ENCODE measurements at regions not wholly inside any gene's neighbourhood (a gene's known extent, or its start where the extent isn't known, plus 50 kb on each side); places are given as distances from the start of the nearest gene placed in this dataset.

DNA sequence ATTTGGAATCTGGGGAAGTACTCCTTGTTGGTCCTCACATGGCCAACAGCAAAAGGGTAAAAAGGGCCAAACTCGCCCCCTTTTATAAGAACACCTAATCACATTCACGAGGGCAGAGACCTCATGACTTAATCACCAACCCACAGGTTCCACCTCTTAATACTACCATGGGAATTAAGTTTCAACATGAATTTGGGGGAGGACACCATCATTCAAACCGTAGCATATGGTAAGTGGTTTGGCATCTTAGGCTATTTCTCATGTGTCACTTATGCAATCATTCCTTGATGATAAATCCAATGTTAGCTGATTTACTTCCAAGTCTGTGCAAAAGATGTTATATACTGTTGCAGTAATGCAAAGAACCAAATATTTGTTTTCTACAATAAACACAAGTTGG, 302.9 kb upstream of the FAM241A start:
- Histone ChIP-seq H2BK5ac (ENCODE audit: low read depth, low read length) (no peak overlapping the region), H2AFZ (ENCODE audit: low read length) (no peak overlapping the region), H3K18ac (ENCODE audit: extremely low read depth, low read length) (no peak overlapping the region), H3K9me3 (ENCODE audit: insufficient read depth in 2 of 2, low read depth in 1 of 2, low read length in 1 of 2) (no peaks in the 10 kb centered on the region), H3K36me3 (ENCODE audit: control insufficient read depth in 2 of 4, insufficient read depth in 4 of 4, low read length in 3 of 4) (no peaks in the 10 kb centered on the region), H3K9ac (replicated peaks in 1 of 4; ENCODE audit: extremely low read depth in 1 of 4, low read depth in 3 of 4, low read length in 3 of 4) (no peak overlapping the region), H3K79me1 (ENCODE audit: low read depth, low read length) (no peaks in the 10 kb centered on the region), H2BK120ac (replicated peaks; ENCODE audit: low read depth, low read length) (no peak overlapping the region), H3K79me2 (ENCODE audit: control insufficient read depth in 1 of 2, insufficient read depth in 2 of 2, low read length in 2 of 2) (no peaks in the 10 kb centered on the region), H2BK12ac (ENCODE audit: low read depth, low read length) (no peak overlapping the region), H2BK20ac (ENCODE audit: low read length) (no peak overlapping the region), H3K4ac (replicated peaks; ENCODE audit: insufficient read length, low read depth, low read length) (no peak overlapping the region), H3K4me1 (replicated peaks in 1 of 4; ENCODE audit: control insufficient read depth in 3 of 4, insufficient read depth in 4 of 4, low read length in 3 of 4) (no peaks in the 10 kb centered on the region; a peak in 1 of 7 replicates), H3K27me3 (replicated peaks in 1 of 4; ENCODE audit: control insufficient read depth in 3 of 4, extremely low read depth in 1 of 4, insufficient read depth in 3 of 4, low read length in 3 of 4) (no peaks in the 10 kb centered on the region), H3K14ac (ENCODE audit: insufficient read length) (no peak overlapping the region), H3K27ac (ENCODE audit: low read depth, low read length) (no peak overlapping the region), H3K56ac (replicated peaks; ENCODE audit: insufficient read length, low read depth, low read length) (no peak overlapping the region), H2BK15ac (ENCODE audit: low read length) (no peak overlapping the region), H3K4me3 (ENCODE audit: extremely low read depth in 1 of 4, insufficient read depth in 2 of 4, low read depth in 3 of 4, low read length in 4 of 4) (no peak overlapping the region), H4K91ac (replicated peaks; ENCODE audit: insufficient read length, low read length) (no peak overlapping the region), H3K4me2 (ENCODE audit: insufficient read depth in 1 of 2, low read depth in 2 of 2, low read length in 2 of 2) (no peak overlapping the region), H4K8ac (ENCODE audit: extremely low read depth, insufficient read depth, low read length) (no peak overlapping the region), H4K5ac (ENCODE audit: insufficient read length, low read depth, low read length) (no peak overlapping the region), H3K23me2 (ENCODE audit: low read depth, low read length) (no peaks in the 10 kb centered on the region), H2AK5ac (ENCODE audit: low read depth, low read length) (no peak overlapping the region), H3K23ac (ENCODE audit: insufficient read length) (no peak overlapping the region), H4K20me1 (replicated peaks in 1 of 2; ENCODE audit: control insufficient read depth in 1 of 2, insufficient read depth in 2 of 2, low read length in 2 of 2) (no peaks in the 10 kb centered on the region)
- TF ChIP-seq, protein P1, sequence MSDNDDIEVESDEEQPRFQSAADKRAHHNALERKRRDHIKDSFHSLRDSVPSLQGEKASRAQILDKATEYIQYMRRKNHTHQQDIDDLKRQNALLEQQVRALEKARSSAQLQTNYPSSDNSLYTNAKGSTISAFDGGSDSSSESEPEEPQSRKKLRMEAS (IDR thresholded peaks at IDR 0.05), result no peak
- no peak for TF ChIP-seq BRCA1 (IDR thresholded peaks at IDR 0.05; ENCODE audit: low read depth, low read length)
- no peak for TF ChIP-seq TCF12 (IDR thresholded peaks at IDR 0.05; ENCODE audit: low read depth, low read length)
- TF ChIP-seq CEBPB (IDR thresholded peaks at IDR 0.05; ENCODE audit: low read depth, low read length), result no peak
- TF ChIP-seq EZH2 (IDR thresholded peaks at IDR 0.05; ENCODE audit: low read depth, low read length, severe bottlenecking), result no peak
- no peak for TF ChIP-seq SP4 (IDR thresholded peaks at IDR 0.05; ENCODE audit: low read length)
- TF ChIP-seq E2F6 (IDR thresholded peaks at IDR 0.05), result no peak
- CTCF ChIA-PET (ENCODE audit: partially characterized antibody), result interaction anchor here (1.2 to 1.5 kb wide), 2 partner anchors 10 to 12 kb away, joined by 4 read pairs; no protein-coding TSS in a partner anchor
- DNase-seq (ENCODE audit: low read depth in 1 of 2, low spot score in 2 of 2), result no peak
- FAIRE-seq, result no peak
- 89% methylated on average over 3 of the region's 3 CpGs; no CpG with 5 or more reads in 1 of the 2 experiments for WGBS, 2 experiments (ENCODE audit: extremely low coverage in 1 of 2, insufficient coverage in 1 of 2, insufficient read length in 1 of 2, insufficient replicate concordance in 2 of 2, low coverage in 1 of 2, low lambda C conversion rate in 2 of 2, missing lambda C conversion rate in 1 of 2)
- POLR2A ChIA-PET (ENCODE audit: partially characterized antibody), result no interaction called here
